DND-41 (cell line): ENCODE measurements at regions not wholly inside any gene's neighbourhood (a gene's known extent, or its start where the extent isn't known, plus 50 kb on each side); places are given as distances from the start of the nearest gene placed in this dataset.

Experiments
- EZH2 ChIP-seq: IDR thresholded peaks from 3 replicates; pipeline ENCODE4 v1.6.1; 2012; ENCODE audit warnings: borderline replicate concordance, low read depth, mild to moderate bottlenecking, moderate library complexity, low read length, inconsistent platforms; ENCODE audit not compliant: severe bottlenecking
- TF ChIP-seq, protein P1 (sequence below): IDR thresholded peaks from 2 replicates; pipeline ENCODE4 v1.5.1; 2012; ENCODE audit warnings: borderline replicate concordance, low read length, moderate library complexity, mild to moderate bottlenecking; ENCODE audit not compliant: poor library complexity, severe bottlenecking; ENCODE audit errors: extremely low read depth

GRCh38 chr1:9486466-9487140, 52.7 kb upstream of the SLC25A33 start:
- TF ChIP-seq EZH2, result no peak
- TF ChIP-seq, protein P1, sequence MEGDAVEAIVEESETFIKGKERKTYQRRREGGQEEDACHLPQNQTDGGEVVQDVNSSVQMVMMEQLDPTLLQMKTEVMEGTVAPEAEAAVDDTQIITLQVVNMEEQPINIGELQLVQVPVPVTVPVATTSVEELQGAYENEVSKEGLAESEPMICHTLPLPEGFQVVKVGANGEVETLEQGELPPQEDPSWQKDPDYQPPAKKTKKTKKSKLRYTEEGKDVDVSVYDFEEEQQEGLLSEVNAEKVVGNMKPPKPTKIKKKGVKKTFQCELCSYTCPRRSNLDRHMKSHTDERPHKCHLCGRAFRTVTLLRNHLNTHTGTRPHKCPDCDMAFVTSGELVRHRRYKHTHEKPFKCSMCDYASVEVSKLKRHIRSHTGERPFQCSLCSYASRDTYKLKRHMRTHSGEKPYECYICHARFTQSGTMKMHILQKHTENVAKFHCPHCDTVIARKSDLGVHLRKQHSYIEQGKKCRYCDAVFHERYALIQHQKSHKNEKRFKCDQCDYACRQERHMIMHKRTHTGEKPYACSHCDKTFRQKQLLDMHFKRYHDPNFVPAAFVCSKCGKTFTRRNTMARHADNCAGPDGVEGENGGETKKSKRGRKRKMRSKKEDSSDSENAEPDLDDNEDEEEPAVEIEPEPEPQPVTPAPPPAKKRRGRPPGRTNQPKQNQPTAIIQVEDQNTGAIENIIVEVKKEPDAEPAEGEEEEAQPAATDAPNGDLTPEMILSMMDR, result no peak
